Kasumi-1 (cell line): ENCODE measurements at regions not wholly inside any gene's neighbourhood (a gene's known extent, or its start where the extent isn't known, plus 50 kb on each side); places are given as distances from the start of the nearest gene placed in this dataset.
"Not testable (repeated sequence)": the region's sequence is repeated elsewhere in the genome, so short reads cannot be mapped to it uniquely, and the experiment has no call there.

Experiments
- DNase-seq, 2 experiments: peaks; one replicate each; lab custom pipeline; 2025; lab: John Stamatoyannopoulos, UW

DNA sequence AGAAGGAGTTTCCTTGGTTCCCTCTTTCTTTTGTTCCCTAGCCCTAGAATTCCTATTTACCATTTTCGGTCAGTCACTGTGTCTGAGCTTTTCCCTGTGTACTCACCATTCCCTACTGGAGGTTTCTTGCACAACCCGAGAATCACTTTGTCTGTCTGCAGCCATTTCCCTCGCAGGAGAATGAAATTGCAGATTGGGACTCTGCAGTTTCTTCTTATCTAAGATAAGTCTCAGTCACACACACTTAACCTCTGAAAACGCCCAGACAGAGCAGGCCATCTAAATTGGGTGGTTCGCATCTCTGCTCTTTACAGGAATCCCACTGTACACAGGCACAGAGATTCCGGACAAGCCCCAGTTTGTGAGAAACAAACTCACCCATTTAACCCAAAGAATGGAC, 58.6 kb upstream of the CNTNAP2 start:
- no peak for DNase-seq

DNA sequence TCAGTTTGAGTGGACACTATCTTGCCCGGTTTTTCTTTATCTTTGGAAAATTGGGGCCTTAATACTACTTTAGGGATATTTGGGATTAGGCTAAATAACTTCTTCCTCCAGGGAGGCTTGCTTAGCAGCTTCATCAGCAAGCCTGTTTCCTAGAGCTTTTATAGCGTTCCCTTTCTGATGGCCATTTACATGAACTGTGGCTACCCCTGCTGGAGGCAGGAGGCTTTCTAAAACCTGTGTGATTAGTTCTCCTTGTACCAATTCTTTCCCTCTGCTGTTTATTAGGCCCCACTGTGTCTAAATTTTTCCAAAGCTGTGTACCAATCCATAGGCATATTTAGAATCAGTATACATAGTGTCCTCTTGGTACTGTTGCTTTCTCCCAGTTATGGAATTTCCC, 61.7 kb upstream of the CNTNAP2 start:
- no peak for DNase-seq

DNA sequence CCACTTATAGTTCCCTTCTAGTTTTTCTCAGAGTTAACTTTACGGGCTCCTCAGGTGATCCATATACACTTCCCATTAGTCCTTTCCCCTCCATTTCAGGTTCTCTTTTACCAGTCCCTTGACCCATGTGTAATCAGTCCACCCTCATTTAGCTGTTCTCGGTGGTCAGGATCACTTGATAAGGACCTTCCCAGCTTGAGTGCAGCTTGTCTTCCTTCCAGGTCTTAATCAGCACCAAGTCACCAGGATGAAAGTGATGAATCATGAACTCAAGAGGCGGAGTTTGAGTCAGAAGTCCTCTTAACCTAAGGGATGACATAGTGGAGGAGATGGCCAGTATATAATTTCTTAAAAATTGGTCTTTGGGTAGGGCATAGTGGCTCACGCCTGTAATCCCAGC, 63.1 kb upstream of the CNTNAP2 start:
- no peak for DNase-seq

DNA sequence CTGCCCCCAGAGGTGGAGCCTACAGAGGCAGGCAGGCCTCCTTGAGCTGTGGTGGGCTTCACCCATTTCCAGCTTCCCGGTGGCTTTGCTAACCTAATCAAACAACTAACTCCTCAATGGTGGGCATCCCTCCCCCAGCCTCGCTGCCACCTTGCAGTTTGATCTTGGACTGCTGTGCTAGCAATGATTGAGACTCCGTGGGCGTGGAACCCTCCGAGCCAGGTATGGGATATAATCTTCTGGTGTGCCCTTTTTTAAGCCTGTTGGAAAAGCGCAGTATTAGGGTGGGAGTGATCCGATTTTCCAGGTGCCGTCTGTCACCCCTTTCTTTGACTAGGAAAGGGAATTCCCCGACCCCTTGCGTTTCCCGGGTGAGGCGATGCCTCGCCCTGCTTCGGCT, 73.3 kb upstream of the CNTNAP2 start:
- DNase-seq: not testable (repeated sequence)

DNA sequence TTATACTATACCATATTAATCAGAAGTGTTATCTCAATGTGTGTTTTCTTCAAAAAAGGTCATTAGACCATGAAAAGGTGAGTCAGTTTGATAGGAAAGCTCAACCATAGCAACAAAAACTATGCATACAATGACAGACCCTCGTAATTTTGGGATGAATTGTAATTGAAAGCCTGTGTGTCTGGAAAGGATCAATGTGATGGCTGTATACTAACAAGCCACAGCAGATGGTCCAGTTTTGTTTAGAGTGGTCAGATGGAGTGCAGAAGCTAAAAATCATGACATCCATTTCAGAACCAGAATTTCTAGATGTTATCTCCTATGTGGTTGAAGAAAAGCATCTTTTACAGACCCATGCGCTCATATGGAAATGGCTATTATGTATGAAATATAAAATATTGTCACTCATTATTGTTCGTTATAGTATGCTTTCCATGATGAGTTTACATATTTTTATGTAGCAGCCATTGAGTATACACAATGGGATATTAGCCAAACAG, 88.3 kb upstream of the CNTNAP2 start:
- no peak for DNase-seq

DNA sequence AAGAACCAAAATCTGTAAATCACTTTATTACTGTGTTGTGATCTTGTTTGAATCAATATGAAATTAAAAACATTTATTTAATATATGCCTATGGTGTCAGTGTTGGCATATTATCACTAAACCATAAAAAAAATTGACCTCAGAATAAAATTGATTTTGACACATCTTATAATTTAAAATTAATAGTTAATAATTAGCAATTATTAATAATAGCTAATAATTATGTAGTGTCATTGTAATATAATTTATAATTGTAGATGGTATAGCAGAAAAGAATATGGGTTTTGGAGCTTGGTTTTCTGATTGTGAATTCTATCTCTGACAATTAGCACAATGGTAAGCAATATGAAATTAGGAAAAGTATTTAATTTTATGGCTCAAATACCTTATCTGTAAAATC, 89.4 kb upstream of the CNTNAP2 start:
- no peak for DNase-seq

DNA sequence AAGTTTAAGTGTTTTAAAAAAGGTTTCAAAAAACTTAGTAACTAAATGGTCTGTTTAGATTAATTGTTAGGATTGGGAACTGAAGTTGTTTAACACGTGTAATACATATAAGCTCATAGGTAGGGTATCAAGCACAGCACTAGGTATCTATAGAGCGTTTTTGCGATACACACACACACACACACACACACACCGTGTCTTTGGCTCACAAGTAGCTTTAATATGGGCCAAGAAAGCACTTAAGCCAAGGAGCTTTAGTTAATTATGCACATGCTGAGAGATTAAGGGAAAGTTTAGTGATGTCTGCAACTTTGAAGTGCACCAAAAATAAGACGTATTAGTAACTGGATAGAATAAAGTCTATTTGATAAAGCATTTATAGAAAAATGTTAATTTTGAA, 93.8 kb upstream of the CNTNAP2 start:
- DNase-seq: no peak

DNA sequence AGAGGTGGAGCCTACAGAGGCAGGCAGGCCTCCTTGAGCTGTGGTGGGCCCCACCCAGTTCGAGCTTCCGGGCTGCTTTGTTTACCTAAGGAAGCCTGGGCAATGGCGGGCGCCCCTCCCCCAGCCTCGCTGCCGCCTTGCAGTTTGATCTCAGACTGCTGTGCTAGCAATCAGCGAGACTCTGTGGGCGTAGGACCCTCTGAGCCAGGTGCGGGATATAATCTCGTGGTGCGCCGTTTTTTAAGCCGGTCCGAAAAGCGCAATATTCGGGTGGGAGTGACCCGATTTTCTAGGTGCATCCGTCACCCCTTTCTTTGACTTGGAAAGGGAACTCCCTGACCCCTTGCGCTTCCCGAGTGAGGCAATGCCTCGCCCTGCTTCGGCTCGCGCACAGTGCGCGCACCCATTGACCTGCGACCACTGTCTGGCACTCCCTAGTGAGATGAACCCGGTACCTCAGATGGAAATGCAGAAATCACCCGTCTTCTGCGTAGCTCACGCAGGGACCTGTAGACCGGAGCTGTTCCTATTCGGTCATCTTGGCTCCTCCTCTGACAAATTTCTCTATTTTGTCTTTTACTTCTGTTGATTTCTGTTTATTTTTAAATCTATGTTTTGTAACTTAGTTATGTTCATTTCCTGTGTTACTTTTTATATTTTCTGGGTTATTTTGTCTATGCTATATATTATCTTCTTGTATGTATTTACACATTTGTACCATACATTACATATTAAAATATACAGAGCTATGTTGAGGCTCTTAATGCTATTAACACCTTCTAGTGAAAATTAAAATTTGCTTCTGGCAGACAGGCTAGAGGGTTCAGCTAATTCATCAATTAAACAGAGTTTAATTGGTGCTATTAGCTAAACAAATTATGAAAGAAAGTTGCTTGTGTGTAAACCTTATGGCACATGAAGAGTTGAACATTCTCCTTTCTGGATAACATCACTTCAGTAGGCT, 97.3 kb upstream of the CNTNAP2 start:
- DNase-seq: not testable (repeated sequence)

DNA sequence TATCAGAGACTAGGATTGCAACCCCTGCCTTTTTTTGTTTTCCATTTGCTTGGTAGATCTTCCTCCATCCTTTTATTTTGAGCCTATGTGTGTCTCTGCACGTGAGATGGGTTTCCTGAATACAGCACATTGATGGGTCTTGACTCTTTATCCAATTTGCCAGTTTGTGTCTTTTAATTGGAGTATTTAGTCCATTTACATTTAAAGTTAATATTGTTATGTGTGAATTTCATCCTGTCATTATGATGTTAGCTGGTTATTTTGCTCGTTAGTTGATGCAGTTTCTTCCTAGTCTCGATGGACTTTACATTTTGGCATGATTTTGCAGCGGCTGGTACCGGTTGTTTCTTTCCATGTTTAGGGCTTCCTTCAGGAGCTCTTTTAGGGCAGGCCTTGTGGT, 99.2 kb upstream of the CNTNAP2 start:
- not testable (repeated sequence) for DNase-seq

DNA sequence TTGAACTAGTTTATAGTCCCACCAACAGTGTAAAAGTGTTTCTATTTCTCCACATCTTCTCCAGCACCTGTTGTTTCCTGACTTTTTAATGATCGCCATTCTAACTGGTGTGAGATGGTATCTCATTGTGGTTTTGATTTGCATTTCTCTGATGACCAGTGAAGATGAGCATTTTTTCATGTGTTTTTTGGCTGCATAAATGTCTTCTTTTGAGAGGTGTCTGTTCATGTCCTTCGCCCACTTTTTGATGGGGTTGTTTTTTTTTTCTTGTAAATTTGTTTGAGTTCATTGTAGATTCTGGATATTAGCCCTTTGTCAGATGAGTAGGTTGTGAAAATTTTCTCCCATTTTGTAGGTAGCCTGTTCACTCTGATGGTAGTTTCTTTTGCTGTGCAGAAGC, 102.4 kb upstream of the CNTNAP2 start:
- not testable (repeated sequence) for DNase-seq

DNA sequence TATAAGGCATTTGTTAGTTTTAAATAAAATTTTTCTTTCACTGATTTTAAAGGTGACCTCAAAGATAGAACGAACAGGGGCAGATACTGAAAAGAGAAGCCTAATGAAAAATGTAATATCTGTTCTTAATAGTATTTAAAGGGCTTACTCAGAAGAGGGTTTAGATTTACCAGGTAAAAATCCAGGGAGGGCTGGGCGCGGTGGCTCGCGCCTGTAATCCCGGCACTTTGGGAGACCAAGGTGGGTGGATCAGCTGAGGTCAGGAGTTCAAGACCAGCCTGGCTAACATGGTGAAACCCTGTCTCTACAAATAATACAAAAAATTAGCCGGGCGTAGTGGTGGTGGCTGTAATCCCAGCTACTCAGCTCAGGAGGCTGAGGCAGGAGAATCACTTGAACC, 108.3 kb upstream of the CNTNAP2 start:
- no peak for DNase-seq

DNA sequence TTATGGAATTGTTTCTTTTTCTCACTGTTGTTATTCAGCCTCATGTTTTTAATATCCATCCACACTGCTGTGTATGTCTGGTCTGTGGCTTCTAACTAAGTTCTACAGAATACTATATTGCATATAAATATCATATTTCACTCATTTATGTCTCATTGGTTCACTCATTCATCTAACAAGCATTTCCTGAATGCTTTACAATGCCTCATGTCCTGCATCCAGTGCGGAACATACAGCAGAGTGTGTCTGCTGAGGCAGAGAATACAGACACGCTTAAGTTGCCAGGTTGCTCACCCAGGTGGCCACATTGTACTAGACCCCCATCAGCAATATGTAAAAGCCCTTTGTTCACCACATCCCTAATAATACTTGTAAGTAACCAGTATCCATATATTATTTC, 111.8 kb upstream of the CNTNAP2 start:
- DNase-seq: no peak

DNA sequence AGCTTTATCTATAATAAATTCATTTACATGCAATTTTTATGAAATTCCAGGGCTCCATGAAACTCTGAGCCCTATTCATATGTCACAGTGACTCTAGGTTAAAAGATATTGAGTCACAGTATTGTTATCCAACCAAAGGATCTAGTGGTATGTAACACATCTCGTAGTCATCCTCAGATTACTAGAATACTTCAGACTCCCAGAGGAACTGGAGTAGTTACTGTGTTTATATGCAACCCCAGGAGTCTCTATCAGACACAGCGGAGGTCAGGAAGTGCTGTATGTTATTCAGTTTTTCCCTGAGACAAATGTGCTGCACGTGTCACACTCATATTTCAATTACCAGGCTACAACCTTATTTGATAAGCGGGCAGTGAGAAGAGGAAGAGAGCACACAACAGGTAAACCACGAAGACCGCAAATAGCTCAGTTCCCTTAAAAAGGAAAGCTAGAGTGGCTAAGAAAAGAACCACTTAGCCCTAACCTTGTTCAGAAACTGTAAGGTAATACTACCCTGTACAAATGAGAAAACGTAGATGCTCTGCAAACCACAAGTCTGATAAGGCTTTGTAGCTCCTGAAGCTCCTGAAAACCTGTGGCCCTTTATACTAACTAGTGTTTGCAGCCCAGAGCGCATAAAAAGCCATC, 114.0 kb upstream of the CNTNAP2 start:
- DNase-seq: no peak

DNA sequence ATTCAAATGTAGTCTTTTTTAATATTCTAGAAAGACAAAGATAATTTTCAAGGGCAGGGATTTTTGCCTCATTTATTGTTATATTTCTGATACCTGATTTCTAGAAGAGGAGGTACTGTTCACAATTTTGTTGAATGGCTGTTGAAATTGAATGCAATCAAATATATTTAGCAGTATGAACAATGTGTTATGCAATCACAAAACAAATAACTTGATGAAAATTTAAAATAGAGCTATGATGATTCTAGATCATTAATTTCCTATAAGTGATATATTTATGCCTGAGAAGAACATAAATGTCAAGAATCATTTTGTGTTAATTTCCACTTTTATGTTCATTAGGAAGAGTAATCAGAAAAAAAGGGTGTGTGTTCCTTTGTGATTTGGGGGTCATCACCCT, 114.6 kb upstream of the CNTNAP2 start:
- DNase-seq: no peak

DNA sequence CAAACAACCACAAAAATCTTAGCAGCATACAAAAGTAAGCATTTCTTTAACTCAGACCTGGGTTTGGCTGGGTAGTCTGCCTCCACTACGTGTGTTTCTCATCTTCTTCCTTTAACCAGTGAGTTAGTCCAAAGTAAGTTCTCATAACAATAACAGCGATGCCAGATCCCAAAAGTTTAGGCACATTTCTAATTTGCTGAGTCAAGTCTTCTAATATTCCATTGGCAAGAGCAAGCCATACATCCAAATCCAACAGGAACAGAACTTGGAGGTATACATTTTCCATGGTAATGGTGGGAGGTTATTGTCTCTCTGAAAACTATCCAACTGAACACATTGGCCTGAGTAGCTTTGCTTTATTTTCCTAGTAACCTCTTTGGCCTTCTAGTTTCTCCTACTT, 115.7 kb upstream of the CNTNAP2 start:
- no peak for DNase-seq

DNA sequence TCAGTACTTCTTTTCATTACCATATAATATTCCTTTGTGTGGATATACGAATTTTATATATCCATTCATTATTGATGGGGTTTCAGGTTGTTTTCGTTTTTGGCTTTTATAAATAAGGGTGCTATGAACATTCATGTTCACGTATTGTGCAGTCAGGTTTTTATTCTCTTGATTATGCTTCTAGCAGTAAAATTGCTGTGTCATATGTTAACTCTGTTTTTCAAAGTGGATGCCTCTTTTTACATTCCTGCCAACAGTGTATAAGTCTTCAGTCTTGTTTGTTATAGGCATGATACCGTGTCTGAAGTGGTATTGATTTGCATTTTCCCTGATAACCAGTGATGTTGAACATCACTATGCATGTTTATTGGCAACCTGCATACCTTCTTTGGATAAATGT, 127.1 kb upstream of the CNTNAP2 start:
- DNase-seq: no peak

DNA sequence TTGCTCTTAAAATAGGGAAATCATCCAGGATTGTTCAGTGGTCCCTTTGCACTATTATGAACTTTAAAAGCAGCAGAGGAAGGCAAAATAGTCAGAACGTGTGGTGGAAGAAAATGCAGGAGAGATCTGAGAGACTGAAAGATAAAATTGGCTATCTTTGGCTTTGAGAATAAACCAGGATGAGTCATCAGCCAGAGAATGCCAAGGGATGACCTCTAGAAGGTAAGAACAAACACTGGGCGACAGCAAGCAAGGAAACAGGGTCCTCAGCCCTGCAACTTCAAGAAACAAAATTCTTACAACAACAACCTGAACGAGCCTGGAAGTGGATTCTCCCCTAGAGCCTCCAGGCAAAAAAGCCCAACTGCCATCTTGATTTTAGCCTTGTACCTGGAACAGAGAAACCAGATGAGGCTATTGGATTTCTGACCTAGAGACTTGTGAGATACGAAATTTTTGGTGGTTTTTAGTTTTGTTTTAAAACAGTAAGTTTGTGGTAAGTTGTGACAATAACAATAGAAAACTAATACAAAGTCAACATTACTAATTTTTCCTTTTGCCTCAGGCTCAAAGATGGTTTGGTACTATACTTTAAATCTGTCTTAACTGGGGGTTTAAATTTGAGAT, 130.2 kb upstream of the CNTNAP2 start:
- no peak for DNase-seq

DNA sequence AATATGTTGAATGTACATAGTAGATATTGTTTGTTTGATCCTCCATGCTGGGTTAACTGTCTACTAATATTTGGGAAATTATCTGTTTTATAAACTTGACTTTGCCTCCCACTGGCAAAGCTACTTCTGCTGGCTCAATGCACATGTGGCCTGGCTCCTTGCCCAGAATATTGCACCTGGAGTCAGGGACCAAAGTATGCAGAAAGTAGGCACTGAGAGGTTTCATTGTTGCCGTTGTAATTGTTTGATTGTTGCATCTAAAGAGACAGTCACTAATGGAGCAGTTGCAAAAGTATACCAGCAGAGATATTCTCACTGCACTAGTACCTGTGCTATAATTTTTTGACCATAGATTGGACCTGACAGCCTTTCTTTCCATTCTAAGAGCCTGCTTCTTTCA, 137.8 kb upstream of the CNTNAP2 start:
- no peak for DNase-seq

DNA sequence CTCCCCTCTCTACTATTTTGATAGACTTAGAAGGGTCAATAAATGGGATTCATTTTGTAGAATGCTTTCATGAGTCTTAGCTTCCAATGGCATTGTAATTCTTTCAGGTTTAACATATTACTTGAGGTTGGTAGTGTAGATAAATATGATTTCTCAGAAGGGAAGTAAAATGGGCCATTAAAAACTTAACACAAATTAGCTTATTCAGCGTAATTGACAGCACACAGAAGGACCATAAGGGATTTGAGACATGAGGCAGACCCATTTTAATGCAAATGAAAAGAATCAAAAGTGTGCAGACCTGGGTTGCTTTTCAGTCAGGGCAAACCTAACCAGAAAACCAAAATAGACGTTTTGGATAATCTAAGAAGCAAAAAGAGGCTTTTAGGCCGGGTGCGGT, 156.6 kb upstream of the CNTNAP2 start:
- DNase-seq: no peak

DNA sequence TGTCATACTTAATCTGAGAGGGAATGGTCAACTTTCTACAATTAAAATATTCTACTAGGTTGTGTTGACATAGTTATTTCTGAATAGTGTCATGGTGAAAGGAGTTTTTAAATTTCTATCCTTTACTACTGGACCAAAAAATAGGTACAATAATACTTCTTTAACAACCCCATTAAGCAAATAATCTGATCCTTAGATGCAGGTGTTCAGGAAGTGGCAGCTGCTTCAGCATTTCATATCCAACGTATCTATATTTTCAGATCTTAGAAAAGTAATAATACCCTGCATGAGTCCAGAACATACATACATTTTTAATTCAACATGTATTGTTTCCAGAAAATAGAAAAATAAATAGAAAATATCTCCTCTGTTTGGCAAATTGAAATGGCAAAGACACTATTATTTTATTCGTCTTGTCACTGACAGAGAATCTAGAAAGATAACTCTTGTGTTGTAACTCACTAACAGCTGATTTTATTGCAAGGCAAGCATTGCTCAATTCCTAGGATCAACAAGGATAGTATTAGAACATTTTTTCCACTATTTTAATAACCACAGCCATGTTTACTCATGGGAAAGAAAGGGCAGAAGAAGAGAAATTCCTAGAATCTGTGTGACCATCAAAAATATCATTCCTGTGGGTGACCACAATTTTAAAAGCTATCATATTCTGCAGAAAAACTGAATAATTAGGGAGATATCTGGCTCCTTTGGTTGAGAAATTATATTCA, 159.3 kb upstream of the CNTNAP2 start:
- no peak for DNase-seq

DNA sequence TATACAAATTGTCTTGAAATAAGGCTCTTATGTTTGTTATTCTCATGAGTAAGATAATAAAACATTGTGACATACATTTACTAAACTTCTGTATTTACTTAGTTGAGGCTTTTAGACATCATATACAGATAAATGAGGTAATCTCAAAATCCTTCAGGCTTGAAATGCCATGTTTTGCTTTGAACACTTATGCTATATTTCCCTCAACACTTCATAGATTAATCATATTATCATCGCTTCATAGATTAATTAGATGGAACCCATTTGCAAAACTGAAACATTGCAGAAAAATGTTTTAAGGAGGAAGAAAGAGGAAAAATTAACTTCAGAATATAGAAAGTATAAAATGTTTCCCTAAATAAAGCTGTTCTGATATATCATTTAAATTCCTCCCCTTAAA, 165.0 kb upstream of the CNTNAP2 start:
- no peak for DNase-seq

DNA sequence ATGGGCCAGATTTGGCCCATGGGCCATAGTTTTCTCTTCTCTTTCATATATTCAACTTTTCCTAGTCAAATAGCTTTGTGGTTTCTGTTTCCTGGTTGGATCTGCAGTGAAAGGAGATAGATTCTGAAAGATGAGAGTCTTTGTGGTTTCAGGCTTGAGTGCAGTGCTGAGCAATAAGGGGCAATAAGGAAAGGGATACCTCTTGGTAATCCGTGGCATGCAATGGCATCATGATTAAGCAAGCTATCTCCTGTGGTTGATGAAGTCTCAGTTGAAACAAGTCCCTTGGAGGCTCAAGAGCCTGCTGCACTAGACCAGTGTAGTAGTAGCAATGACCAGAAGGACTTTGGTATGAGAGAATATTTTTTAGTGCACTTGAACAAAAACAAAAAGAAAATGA, 187.7 kb upstream of the CNTNAP2 start:
- peak in 1 of 2 experiments; percentile 26 for DNase-seq
